GM12873 (cell line): ENCODE measurements at regions not wholly inside any gene's neighbourhood (a gene's known extent, or its start where the extent isn't known, plus 50 kb on each side); places are given as distances from the start of the nearest gene placed in this dataset.

Source experiments
- CTCF ChIP-seq: IDR thresholded peaks from 2 replicates; pipeline ENCODE4 v1.5.1; 2012; ENCODE audit warnings: low read depth, mild to moderate bottlenecking, moderate library complexity, low read length, control low read depth; ENCODE audit not compliant: insufficient read depth; ENCODE audit errors: missing control alignments

- TF ChIP-seq CTCF: no peak
Observed at GRCh38 chr14:45519766-45520165, 266.8 kb upstream of the MIS18BP1 start.

GRCh38 chr14:45492876-45493275, 239.9 kb upstream of the MIS18BP1 start:
- no peak for TF ChIP-seq CTCF

- no peak for TF ChIP-seq CTCF
Observed at GRCh38 chr14:45491914-45492313, 238.9 kb upstream of the MIS18BP1 start.

- no peak for TF ChIP-seq CTCF
Observed at GRCh38 chr14:45486599-45486998, 233.6 kb upstream of the MIS18BP1 start.

- no peak for TF ChIP-seq CTCF
Observed at GRCh38 chr14:45467023-45467422, 214.0 kb upstream of the MIS18BP1 start.

- no peak for TF ChIP-seq CTCF
Observed at GRCh38 chr14:45434221-45434620, 181.2 kb upstream of the MIS18BP1 start.

GRCh38 chr14:45426685-45427282, 173.8 kb upstream of the MIS18BP1 start:
- peak; percentile 61 for TF ChIP-seq CTCF

- no peak for TF ChIP-seq CTCF
Observed at GRCh38 chr14:45406942-45407341, 153.9 kb upstream of the MIS18BP1 start.
